Left kidney (tissue), 1 donor: ENCODE measurements at regions not wholly inside any gene's neighbourhood (a gene's known extent, or its start where the extent isn't known, plus 50 kb on each side); places are given as distances from the start of the nearest gene placed in this dataset.
"Not testable (repeated sequence)": the region's sequence is repeated elsewhere in the genome, so short reads cannot be mapped to it uniquely, and the experiment has no call there.

Experiments
- DNase-seq: peaks from one replicate; pipeline ENCODE4 v3.0.0-alpha.2; 2013

- no peak for DNase-seq
Observed at GRCh38 chr4:103499094-103499493, 220.7 kb downstream of the TACR3 start.

GRCh38 chr4:103498161-103499070, 221.4 kb downstream of the TACR3 start:
- DNase-seq: no peak

GRCh38 chr4:103497692-103498091, 222.1 kb downstream of the TACR3 start:
- no peak for DNase-seq

GRCh38 chr4:103496800-103497199, 223.0 kb downstream of the TACR3 start:
- no peak for DNase-seq

GRCh38 chr4:103493450-103494159, 226.2 kb downstream of the TACR3 start:
- DNase-seq: no peak

- not testable (repeated sequence) for DNase-seq
Observed at GRCh38 chr4:103485296-103485695, 234.5 kb downstream of the TACR3 start.

GRCh38 chr4:103484521-103484920, 235.3 kb downstream of the TACR3 start:
- no peak for DNase-seq

- no peak for DNase-seq
Observed at GRCh38 chr4:103482893-103483292, 236.9 kb downstream of the TACR3 start.

GRCh38 chr4:103482471-103482870, 237.3 kb downstream of the TACR3 start:
- no peak for DNase-seq

- no peak for DNase-seq
Observed at GRCh38 chr4:103478734-103479133, 241.1 kb downstream of the TACR3 start.

- DNase-seq: no peak
Observed at GRCh38 chr4:103478210-103478609, 241.6 kb downstream of the TACR3 start.

GRCh38 chr4:103457566-103457965, 259.4 kb upstream of the CENPE start:
- no peak for DNase-seq

GRCh38 chr4:103451341-103451740, 253.2 kb upstream of the CENPE start:
- no peak for DNase-seq

GRCh38 chr4:103450693-103451092, 252.6 kb upstream of the CENPE start:
- DNase-seq: no peak

- DNase-seq: no peak
Observed at GRCh38 chr4:103449296-103450023, 251.3 kb upstream of the CENPE start.

GRCh38 chr4:103445377-103445776, 247.2 kb upstream of the CENPE start:
- no peak for DNase-seq

- no peak for DNase-seq
Observed at GRCh38 chr4:103443324-103443723, 245.2 kb upstream of the CENPE start.

GRCh38 chr4:103429283-103429682, 231.1 kb upstream of the CENPE start:
- DNase-seq: no peak

GRCh38 chr4:103425406-103425805, 227.3 kb upstream of the CENPE start:
- no peak for DNase-seq

GRCh38 chr4:103424853-103425252, 226.7 kb upstream of the CENPE start:
- DNase-seq: no peak

- no peak for DNase-seq
Observed at GRCh38 chr4:103423261-103423660, 225.1 kb upstream of the CENPE start.

- no peak for DNase-seq
Observed at GRCh38 chr4:103422467-103423219, 224.5 kb upstream of the CENPE start.
